ENCODE measurements at regions not wholly inside any gene's neighbourhood (a gene's known extent, or its start where the extent isn't known, plus 50 kb on each side); places are given as distances from the start of the nearest gene placed in this dataset.
"Not testable (repeated sequence)": the region's sequence is repeated elsewhere in the genome, so short reads cannot be mapped to it uniquely, and the experiment has no call there.

GRCh38 chr14:105684597-105684996 lies 158.2 kb downstream of the TMEM121 start:
- TF ChIP-seq POLR2A, CTCF (IDR thresholded peaks at IDR 0.05): not testable (repeated sequence)
